MV-4-11 (cell line): ENCODE measurements at regions not wholly inside any gene's neighbourhood (a gene's known extent, or its start where the extent isn't known, plus 50 kb on each side); places are given as distances from the start of the nearest gene placed in this dataset.
"Not testable (repeated sequence)": the region's sequence is repeated elsewhere in the genome, so short reads cannot be mapped to it uniquely, and the experiment has no call there.

Experiments
- DNase-seq: peaks from one replicate; lab custom pipeline; 2025; lab: John Stamatoyannopoulos, UW

- DNase-seq, result no peak
Measured at GRCh38 chr9:29348999-29349398, 1775.7 kb upstream of the C9orf72 start.

GRCh38 chr9:29389421-29389820, 1816.1 kb upstream of the C9orf72 start:
- DNase-seq, result no peak

GRCh38 chr9:29390859-29391258, 1817.6 kb upstream of the C9orf72 start:
- no peak for DNase-seq

- peak; percentile 21 for DNase-seq
Measured at GRCh38 chr9:29393064-29393463, 1819.8 kb upstream of the C9orf72 start.

- no peak for DNase-seq
Measured at GRCh38 chr9:29394855-29395254, 1821.6 kb upstream of the C9orf72 start.

- no peak for DNase-seq
Measured at GRCh38 chr9:29397148-29397547, 1823.9 kb upstream of the C9orf72 start.

- DNase-seq, result no peak
Measured at GRCh38 chr9:29416204-29416603, 1842.9 kb upstream of the C9orf72 start.

GRCh38 chr9:29422438-29422837, 1849.2 kb upstream of the C9orf72 start:
- peak; percentile 85 for DNase-seq

GRCh38 chr9:29432191-29432590, 1858.9 kb upstream of the C9orf72 start:
- DNase-seq, result no peak

- not testable (repeated sequence) for DNase-seq
Measured at GRCh38 chr9:29432656-29433055, 1859.4 kb upstream of the C9orf72 start.

GRCh38 chr9:29435368-29435767, 1862.1 kb upstream of the C9orf72 start:
- DNase-seq, result no peak

GRCh38 chr9:29437526-29437925, 1864.2 kb upstream of the C9orf72 start:
- DNase-seq, result no peak

- DNase-seq, result no peak
Measured at GRCh38 chr9:29439961-29440360, 1866.7 kb upstream of the C9orf72 start.

- DNase-seq, result no peak
Measured at GRCh38 chr9:29440449-29440848, 1867.2 kb upstream of the C9orf72 start.

GRCh38 chr9:29445751-29446150, 1872.5 kb upstream of the C9orf72 start:
- no peak for DNase-seq

- DNase-seq, result no peak
Measured at GRCh38 chr9:29449306-29449705, 1876.0 kb upstream of the C9orf72 start.

GRCh38 chr9:29450343-29450875, 1877.1 kb upstream of the C9orf72 start:
- not testable (repeated sequence) for DNase-seq

- no peak for DNase-seq
Measured at GRCh38 chr9:29456940-29457339, 1883.7 kb upstream of the C9orf72 start.

- DNase-seq, result no peak
Measured at GRCh38 chr9:29475471-29475870, 1902.2 kb upstream of the C9orf72 start.

GRCh38 chr9:29511680-29512079, 1938.4 kb upstream of the C9orf72 start:
- no peak for DNase-seq

GRCh38 chr9:29514336-29514735, 1941.1 kb upstream of the C9orf72 start:
- no peak for DNase-seq

- no peak for DNase-seq
Measured at GRCh38 chr9:29514862-29515261, 1941.6 kb upstream of the C9orf72 start.

- no peak for DNase-seq
Measured at GRCh38 chr9:29548436-29548835, 1975.2 kb upstream of the C9orf72 start.

- peak; percentile 35 for DNase-seq
Measured at GRCh38 chr9:29555502-29555901, 1982.2 kb upstream of the C9orf72 start.

GRCh38 chr9:29556317-29556716, 1983.0 kb upstream of the C9orf72 start:
- DNase-seq, result no peak
